ENCODE measurements at regions not wholly inside any gene's neighbourhood (a gene's known extent, or its start where the extent isn't known, plus 50 kb on each side); places are given as distances from the start of the nearest gene placed in this dataset.

DNA sequence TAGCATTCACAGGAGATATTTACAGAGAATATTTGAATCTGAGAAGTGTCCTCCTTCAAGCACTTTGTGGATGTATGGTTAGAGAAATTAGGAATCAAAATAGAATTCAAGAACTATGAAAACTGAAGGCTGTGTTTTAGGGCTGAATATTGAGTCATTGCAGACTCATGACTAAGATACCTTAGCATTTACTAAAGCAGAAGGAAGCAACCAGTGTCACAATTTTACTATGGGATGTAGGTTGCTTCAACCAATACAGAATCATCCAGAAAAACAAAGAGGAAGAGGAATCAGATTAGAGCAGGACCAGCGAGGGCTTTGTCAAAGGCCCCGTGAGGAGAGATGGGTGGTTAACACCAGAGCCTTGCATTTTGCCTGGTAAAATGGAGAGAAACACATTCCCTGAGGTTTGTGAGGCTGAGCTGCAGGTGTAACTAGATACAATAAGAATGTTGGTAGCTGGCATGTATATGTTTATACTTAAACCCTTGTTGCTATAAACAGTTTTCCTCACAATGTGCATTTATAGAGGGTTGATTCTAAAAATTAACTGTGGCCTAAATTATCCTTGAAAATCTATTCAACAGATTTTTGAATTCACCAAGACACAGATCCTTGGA is 518.1 kb downstream of the AGTPBP1 start:
- TF ChIP-seq, protein P1, sequence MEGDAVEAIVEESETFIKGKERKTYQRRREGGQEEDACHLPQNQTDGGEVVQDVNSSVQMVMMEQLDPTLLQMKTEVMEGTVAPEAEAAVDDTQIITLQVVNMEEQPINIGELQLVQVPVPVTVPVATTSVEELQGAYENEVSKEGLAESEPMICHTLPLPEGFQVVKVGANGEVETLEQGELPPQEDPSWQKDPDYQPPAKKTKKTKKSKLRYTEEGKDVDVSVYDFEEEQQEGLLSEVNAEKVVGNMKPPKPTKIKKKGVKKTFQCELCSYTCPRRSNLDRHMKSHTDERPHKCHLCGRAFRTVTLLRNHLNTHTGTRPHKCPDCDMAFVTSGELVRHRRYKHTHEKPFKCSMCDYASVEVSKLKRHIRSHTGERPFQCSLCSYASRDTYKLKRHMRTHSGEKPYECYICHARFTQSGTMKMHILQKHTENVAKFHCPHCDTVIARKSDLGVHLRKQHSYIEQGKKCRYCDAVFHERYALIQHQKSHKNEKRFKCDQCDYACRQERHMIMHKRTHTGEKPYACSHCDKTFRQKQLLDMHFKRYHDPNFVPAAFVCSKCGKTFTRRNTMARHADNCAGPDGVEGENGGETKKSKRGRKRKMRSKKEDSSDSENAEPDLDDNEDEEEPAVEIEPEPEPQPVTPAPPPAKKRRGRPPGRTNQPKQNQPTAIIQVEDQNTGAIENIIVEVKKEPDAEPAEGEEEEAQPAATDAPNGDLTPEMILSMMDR (IDR thresholded peaks at IDR 0.05) = no peak
- TF ChIP-seq POLR2AphosphoS5 (IDR thresholded peaks at IDR 0.05) (no peak), POLR2A (IDR thresholded peaks at IDR 0.05) (no peak), EP300 (IDR thresholded peaks at IDR 0.05) (no peak)
